ENCODE measurements at regions not wholly inside any gene's neighbourhood (a gene's known extent, or its start where the extent isn't known, plus 50 kb on each side); places are given as distances from the start of the nearest gene placed in this dataset.

DNA sequence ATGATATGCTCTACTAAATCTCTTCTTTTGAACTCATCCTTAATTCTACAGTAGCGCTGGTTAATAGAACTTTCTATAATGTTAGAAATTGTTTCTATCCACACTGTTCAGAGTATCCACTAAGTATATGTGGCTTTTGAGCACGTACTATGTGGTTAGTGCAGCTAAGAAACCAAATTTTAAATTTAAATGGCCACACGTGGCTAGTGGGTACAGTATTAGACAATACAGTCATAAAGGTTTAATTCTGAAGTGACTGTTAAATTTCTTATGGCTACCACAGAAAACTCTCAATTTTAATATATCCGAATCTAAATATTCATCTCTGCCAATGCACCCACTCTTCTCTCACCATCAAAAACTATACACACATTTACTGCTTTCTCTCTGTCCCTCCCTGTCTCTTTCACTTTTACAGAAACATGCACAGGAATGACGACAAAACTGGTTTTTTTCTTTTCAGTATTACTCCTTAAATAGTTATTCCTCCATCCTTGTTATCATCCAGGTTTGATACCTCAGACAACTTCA lies 583.9 kb downstream of the KCTD8 start:
- no peak for DNase-seq
- H3K36me3 Mint-ChIP-seq (ENCODE audit: low read depth): no peaks in the 10 kb centered on the region
- intact Hi-C loops (cut with DNase I, micrococcal nuclease): no loop called here
- H3K27me3 Mint-ChIP-seq: no peaks in the 10 kb centered on the region
- no peak overlapping the region for H3K4me3 Mint-ChIP-seq
- no peaks in the 10 kb centered on the region for H3K4me1 Mint-ChIP-seq
- peaks cover 9% of the 10 kb centered on the region for H3K9me3 Mint-ChIP-seq (ENCODE audit: low read depth)
- ChIA-PET POLR2A (no interaction called here), CTCF (no interaction called here)
- no peak for ATAC-seq
- H3K27ac Mint-ChIP-seq: no peak overlapping the region

DNA sequence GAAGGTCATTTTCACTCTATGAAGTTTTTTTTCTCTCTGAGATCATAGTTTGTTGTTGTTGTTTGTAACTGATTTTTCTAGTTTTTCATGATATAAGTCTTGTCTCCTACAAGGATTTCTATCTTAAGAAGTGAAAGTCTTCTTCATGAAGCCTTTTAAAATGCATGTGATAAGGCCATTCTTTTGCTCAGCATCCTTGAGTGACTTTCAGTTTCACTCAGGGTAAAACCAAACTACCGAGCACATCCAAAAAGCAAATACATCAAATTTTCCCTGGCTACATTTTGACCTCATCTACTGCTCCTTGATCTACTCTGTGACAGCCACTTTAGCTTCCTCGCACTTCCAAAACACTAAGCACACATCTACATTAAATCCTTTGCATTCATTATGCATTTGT lies 580.7 kb downstream of the KCTD8 start:
- POLR2A ChIA-PET: no interaction called here
- intact Hi-C loops (cut with DNase I, micrococcal nuclease): no loop called here
- Mint-ChIP-seq H3K27me3 (no peaks in the 10 kb centered on the region), H3K27ac (no peak overlapping the region), H3K4me1 (no peaks in the 10 kb centered on the region), H3K36me3 (ENCODE audit: low read depth) (no peaks in the 10 kb centered on the region), H3K4me3 (no peak overlapping the region), H3K9me3 (ENCODE audit: low read depth) (peaks cover 8% of the 10 kb centered on the region)
- DNase-seq (no peak), ATAC-seq (no peak)
- CTCF ChIA-PET: no interaction called here

DNA sequence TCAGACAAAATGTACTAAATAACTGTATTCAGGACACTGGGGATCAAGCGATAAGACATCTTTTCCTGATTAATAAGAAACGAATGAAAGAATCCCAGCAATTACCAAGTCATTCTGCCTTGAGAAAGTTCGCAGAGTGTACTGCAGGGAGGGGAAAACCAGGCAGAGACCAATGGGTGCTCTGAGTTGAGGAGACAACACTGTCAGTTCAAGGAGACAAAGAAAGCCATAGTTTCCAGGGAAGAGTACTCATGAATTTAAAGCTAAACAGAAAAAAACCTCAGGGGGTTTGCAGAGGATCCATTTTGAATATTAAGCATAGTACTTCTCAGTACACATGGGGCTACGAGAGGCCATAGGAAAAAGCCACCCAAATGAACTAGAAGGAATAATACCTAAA lies 573.0 kb downstream of the KCTD8 start:
- Mint-ChIP-seq H3K27me3 (no peaks in the 10 kb centered on the region), H3K27ac (no peak overlapping the region), H3K4me1 (no peaks in the 10 kb centered on the region), H3K36me3 (ENCODE audit: low read depth) (no peaks in the 10 kb centered on the region), H3K9me3 (ENCODE audit: low read depth) (peaks cover 8% of the 10 kb centered on the region), H3K4me3 (no peak overlapping the region)
- ChIA-PET POLR2A (no interaction called here), CTCF (no interaction called here)
- intact Hi-C loops (cut with DNase I, micrococcal nuclease): no loop called here
- no peak for DNase-seq
- ATAC-seq: no peak

DNA sequence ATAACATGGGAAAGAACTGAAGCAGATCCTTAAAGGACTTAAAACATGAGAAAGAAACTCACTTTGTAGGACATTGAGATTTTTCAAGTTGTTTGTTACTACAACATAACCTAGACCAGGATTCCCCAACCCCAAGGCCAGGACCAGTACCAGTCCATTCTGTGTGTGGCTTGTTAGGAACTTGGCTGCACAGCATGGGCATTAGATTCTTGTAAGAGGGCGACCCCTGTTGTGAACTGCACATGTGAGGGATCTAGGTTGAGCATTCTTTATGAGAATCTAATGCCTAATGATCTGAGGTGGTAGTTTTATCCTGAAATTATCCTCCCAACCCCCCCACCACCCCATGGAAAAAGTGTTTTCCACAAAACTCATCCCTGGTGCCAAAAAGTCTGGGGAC lies 566.1 kb downstream of the KCTD8 start:
- H3K4me1 Mint-ChIP-seq: no peaks in the 10 kb centered on the region
- ChIA-PET POLR2A (no interaction called here), CTCF (no interaction called here)
- H3K27ac Mint-ChIP-seq: no peak overlapping the region
- H3K4me3 Mint-ChIP-seq: no peak overlapping the region
- no peak for ATAC-seq
- no peaks in the 10 kb centered on the region for H3K27me3 Mint-ChIP-seq
- no peaks in the 10 kb centered on the region for H3K36me3 Mint-ChIP-seq (ENCODE audit: low read depth)
- intact Hi-C loops (cut with DNase I, micrococcal nuclease): no loop called here
- DNase-seq: no peak
- H3K9me3 Mint-ChIP-seq (ENCODE audit: low read depth): peaks cover 6% of the 10 kb centered on the region

DNA sequence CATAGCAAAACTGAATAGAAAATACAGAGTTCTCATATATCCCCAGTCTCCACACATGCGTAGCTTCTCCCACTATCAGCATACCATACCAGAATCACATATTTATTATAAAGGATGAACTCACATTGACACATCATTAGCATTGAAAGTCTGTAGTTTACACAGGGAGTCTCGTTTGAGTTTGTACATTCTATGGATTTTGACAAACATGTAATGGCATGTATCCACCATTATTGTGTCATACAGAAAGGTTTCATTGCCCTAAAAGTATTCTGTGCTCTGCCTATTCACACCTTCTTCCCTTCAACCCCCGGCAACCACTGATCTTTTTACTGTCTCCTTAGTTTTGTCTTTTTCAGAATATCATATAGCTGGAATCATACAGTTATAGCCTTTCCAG lies 562.4 kb downstream of the KCTD8 start:
- POLR2A ChIA-PET: no interaction called here
- no peak for ATAC-seq
- DNase-seq: no peak
- no peak overlapping the region for H3K4me3 Mint-ChIP-seq
- no peaks in the 10 kb centered on the region for H3K36me3 Mint-ChIP-seq (ENCODE audit: low read depth)
- intact Hi-C loops (cut with DNase I, micrococcal nuclease): no loop called here
- H3K9me3 Mint-ChIP-seq (ENCODE audit: low read depth): peaks cover 7% of the 10 kb centered on the region
- no peaks in the 10 kb centered on the region for H3K27me3 Mint-ChIP-seq
- no peaks in the 10 kb centered on the region for H3K4me1 Mint-ChIP-seq
- H3K27ac Mint-ChIP-seq: no peak overlapping the region
- CTCF ChIA-PET: no interaction called here

DNA sequence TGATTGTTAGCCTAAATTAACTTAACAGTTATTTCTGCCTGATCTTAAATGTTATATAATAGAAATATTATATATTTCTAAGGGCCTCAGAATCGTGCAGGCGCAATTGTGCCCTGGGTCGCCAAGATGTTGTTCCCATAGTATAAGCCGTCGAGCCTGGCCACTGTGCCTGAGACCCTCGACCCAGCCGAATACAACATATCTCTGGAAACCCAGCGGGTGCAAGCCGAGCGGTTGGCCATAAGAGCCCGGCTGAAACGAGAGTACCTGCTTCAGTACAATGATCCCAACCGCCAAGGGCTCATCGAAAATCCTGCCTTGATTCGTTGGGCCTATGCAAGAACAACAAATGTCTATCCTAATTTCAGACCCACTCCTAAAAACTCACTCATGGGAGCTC lies 549.8 kb downstream of the KCTD8 start:
- CTCF ChIA-PET: no interaction called here
- POLR2A ChIA-PET: no interaction called here
- Mint-ChIP-seq H3K36me3 (ENCODE audit: low read depth) (no peaks in the 10 kb centered on the region), H3K4me3 (no peak overlapping the region), H3K4me1 (no peaks in the 10 kb centered on the region), H3K27ac (no peak overlapping the region), H3K27me3 (no peaks in the 10 kb centered on the region), H3K9me3 (ENCODE audit: low read depth) (peaks cover 2% of the 10 kb centered on the region)
- no peak for ATAC-seq
- no peak for DNase-seq
- intact Hi-C loops (cut with DNase I, micrococcal nuclease): no loop called here

DNA sequence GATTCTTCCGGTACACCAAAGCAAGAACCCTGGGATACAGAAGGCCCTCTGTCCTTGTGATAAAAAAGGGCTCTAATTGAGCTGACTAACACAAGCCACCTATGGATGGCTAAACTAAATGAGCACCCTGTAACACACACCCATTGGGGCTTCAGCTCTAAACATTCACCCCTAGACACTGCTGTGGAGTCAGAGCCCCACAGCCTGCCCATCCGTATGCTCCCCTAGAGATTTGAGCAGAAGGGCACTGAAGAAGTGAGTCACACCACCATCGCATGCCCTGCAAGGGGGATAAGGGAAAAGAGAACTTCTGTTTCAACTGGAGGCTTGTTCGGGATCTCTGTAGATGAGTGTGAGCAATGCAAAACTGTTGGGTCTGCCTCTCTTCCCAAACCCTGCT lies 545.2 kb downstream of the KCTD8 start:
- H3K27me3 Mint-ChIP-seq: no peaks in the 10 kb centered on the region
- intact Hi-C loops (cut with DNase I, micrococcal nuclease): no loop called here
- DNase-seq (no peak), ATAC-seq (no peak)
- no peaks in the 10 kb centered on the region for H3K36me3 Mint-ChIP-seq (ENCODE audit: low read depth)
- ChIA-PET CTCF (no interaction called here), POLR2A (no interaction called here)
- peaks cover 2% of the 10 kb centered on the region for H3K9me3 Mint-ChIP-seq (ENCODE audit: low read depth)
- no peaks in the 10 kb centered on the region for H3K4me1 Mint-ChIP-seq
- no peak overlapping the region for H3K4me3 Mint-ChIP-seq
- no peak overlapping the region for H3K27ac Mint-ChIP-seq

DNA sequence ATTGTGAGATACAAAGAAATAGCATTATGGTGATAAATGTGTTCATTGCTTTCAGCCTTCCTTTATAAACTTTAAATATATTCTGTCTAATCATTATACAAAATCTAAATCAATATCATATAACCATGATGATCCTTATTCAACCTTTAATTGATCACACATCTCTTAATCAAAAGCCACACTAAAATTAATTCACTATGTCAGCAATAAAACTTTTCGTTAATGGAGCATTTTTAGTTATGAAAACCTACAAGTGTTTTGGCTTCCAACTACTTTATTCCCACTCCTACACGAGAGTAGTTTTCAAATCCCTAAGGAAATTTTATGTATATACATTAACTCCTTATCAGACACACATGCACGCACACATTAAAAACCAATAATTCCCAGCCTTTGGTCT lies 530.2 kb downstream of the KCTD8 start:
- no peaks in the 10 kb centered on the region for H3K4me1 Mint-ChIP-seq
- no peaks in the 10 kb centered on the region for H3K36me3 Mint-ChIP-seq (ENCODE audit: low read depth)
- no peak overlapping the region for H3K4me3 Mint-ChIP-seq
- peaks cover 17% of the 10 kb centered on the region for H3K9me3 Mint-ChIP-seq (ENCODE audit: low read depth)
- intact Hi-C loops (cut with DNase I, micrococcal nuclease): no loop called here
- DNase-seq: no peak
- no peak for ATAC-seq
- H3K27me3 Mint-ChIP-seq: no peaks in the 10 kb centered on the region
- ChIA-PET CTCF (no interaction called here), POLR2A (no interaction called here)
- no peak overlapping the region for H3K27ac Mint-ChIP-seq

DNA sequence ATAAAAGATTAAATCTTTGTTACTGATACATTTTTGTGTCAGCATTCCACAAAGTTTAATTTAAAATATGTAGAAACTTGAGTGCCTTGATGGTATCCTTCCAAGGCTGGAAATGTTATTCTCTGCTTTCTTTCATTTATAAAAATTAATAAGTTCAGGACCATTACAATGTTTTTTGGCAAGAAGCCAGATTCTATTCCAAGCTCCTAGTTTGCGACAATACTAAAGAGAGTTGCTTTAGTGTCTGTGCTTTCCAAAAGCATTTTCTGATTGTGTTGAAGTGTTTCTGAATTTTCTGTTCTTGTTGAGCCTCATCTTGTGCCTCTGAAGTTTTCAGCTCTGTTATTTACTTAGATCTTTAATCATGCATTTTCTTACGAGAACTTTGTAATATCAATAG lies 516.2 kb downstream of the KCTD8 start:
- Mint-ChIP-seq H3K36me3 (ENCODE audit: low read depth) (no peaks in the 10 kb centered on the region), H3K27me3 (no peaks in the 10 kb centered on the region), H3K9me3 (ENCODE audit: low read depth) (peaks cover 4% of the 10 kb centered on the region), H3K4me1 (no peaks in the 10 kb centered on the region), H3K27ac (no peak overlapping the region), H3K4me3 (no peak overlapping the region)
- ChIA-PET CTCF (no interaction called here), POLR2A (no interaction called here)
- no peak for DNase-seq
- intact Hi-C loops (cut with DNase I, micrococcal nuclease): no loop called here
- no peak for ATAC-seq

DNA sequence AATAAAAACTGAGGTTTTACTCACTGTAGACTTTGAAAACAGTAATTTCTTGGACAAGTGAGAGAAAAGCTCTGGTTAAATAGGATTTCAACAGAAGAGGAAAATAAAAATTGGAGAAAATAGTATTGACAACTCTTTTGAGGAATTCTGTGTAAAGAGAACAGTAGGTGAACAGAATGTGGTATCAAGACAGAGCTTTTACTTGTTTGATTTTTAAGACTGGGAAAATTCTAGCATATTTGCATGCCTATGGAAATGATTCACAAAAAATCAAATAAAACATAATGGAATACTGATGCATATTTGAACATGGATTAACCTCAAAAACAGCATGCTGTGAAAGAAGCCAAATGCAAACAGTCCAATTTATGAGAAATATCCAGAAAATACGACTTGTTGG lies 504.6 kb downstream of the KCTD8 start:
- Mint-ChIP-seq H3K4me1 (no peaks in the 10 kb centered on the region), H3K27me3 (no peaks in the 10 kb centered on the region), H3K27ac (no peak overlapping the region), H3K36me3 (ENCODE audit: low read depth) (no peaks in the 10 kb centered on the region), H3K4me3 (no peak overlapping the region), H3K9me3 (ENCODE audit: low read depth) (no peaks in the 10 kb centered on the region)
- ATAC-seq (no peak), DNase-seq (no peak)
- ChIA-PET CTCF (no interaction called here), POLR2A (no interaction called here)
- intact Hi-C loops (cut with DNase I, micrococcal nuclease): no loop called here

GRCh38 chr4:43959976-43960375 lies 488.6 kb downstream of the KCTD8 start:
- no peak for DNase-seq
- intact Hi-C loops (cut with DNase I, micrococcal nuclease): no loop called here
- peaks cover under 1% of the 10 kb centered on the region for H3K9me3 Mint-ChIP-seq (ENCODE audit: low read depth)
- ChIA-PET CTCF (no interaction called here), POLR2A (no interaction called here)
- no peak overlapping the region for H3K4me3 Mint-ChIP-seq
- no peak overlapping the region for H3K27ac Mint-ChIP-seq
- H3K36me3 Mint-ChIP-seq (ENCODE audit: low read depth): no peaks in the 10 kb centered on the region
- no peak for ATAC-seq
- no peaks in the 10 kb centered on the region for H3K27me3 Mint-ChIP-seq
- H3K4me1 Mint-ChIP-seq: no peaks in the 10 kb centered on the region

DNA sequence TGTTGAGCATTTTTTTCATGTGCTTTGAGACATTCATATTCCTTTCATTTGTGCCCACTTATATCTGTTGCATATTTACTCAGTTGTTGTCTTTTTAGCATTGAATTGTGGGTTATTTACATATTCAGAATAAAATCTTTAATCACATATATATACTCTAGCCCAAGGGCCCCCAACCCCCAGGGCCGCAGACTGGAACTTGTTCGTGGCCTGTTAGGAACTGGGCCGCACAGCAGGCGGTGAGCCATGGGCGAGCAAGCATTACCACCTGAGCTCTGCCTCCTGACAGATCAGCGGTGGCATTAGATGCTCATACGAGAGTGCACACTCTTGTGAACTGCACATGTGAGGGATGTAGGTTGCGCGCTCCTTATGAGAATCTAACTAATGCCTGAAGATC lies 480.6 kb downstream of the KCTD8 start:
- ATAC-seq (no peak), DNase-seq (no peak)
- CTCF ChIA-PET: no interaction called here
- Mint-ChIP-seq H3K36me3 (ENCODE audit: low read depth) (no peaks in the 10 kb centered on the region), H3K9me3 (ENCODE audit: low read depth) (peaks cover 5% of the 10 kb centered on the region), H3K27me3 (no peaks in the 10 kb centered on the region), H3K4me3 (no peak overlapping the region), H3K27ac (no peak overlapping the region), H3K4me1 (no peaks in the 10 kb centered on the region)
- POLR2A ChIA-PET: no interaction called here
- intact Hi-C loops (cut with DNase I, micrococcal nuclease): no loop called here

GRCh38 chr4:43983610-43984009 lies 465.0 kb downstream of the KCTD8 start:
- ATAC-seq (no peak), DNase-seq (no peak)
- H3K4me1 Mint-ChIP-seq: no peaks in the 10 kb centered on the region
- no peaks in the 10 kb centered on the region for H3K36me3 Mint-ChIP-seq (ENCODE audit: low read depth)
- ChIA-PET CTCF (no interaction called here), POLR2A (no interaction called here)
- no peaks in the 10 kb centered on the region for H3K27me3 Mint-ChIP-seq
- H3K9me3 Mint-ChIP-seq (ENCODE audit: low read depth): peaks cover 6% of the 10 kb centered on the region
- no peak overlapping the region for H3K27ac Mint-ChIP-seq
- H3K4me3 Mint-ChIP-seq: no peak overlapping the region
- intact Hi-C loops (cut with DNase I, micrococcal nuclease): no loop called here

Measured in activated CD4-positive, alpha-beta T cell treated with anti-CD3 and anti-CD28 coated beads for 36 hours (primary cell).